ENCODE measurements at regions not wholly inside any gene's neighbourhood (a gene's known extent, or its start where the extent isn't known, plus 50 kb on each side); places are given as distances from the start of the nearest gene placed in this dataset.

DNA sequence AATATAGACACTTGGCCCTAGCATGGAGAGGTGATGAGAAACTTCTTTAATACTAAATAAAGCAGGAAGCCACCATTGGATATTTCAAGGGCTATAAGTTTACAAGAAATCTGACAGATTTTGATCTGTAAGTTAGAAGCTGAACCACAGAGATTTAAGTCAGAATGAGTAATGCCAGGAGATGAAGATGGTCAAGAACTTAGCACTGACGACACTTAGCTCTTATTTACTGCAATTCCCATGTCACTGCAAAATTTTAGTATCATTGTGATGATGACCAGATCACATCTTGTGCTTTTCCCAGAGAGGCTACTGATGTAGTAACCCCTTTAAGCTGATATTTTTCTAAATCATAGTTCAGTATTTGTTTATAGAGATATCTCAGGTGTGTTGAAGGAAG, 59.4 kb upstream of the CD96 start:
- no peak overlapping the region for H3K27ac Mint-ChIP-seq
- TF ChIP-seq, protein P1, sequence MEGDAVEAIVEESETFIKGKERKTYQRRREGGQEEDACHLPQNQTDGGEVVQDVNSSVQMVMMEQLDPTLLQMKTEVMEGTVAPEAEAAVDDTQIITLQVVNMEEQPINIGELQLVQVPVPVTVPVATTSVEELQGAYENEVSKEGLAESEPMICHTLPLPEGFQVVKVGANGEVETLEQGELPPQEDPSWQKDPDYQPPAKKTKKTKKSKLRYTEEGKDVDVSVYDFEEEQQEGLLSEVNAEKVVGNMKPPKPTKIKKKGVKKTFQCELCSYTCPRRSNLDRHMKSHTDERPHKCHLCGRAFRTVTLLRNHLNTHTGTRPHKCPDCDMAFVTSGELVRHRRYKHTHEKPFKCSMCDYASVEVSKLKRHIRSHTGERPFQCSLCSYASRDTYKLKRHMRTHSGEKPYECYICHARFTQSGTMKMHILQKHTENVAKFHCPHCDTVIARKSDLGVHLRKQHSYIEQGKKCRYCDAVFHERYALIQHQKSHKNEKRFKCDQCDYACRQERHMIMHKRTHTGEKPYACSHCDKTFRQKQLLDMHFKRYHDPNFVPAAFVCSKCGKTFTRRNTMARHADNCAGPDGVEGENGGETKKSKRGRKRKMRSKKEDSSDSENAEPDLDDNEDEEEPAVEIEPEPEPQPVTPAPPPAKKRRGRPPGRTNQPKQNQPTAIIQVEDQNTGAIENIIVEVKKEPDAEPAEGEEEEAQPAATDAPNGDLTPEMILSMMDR (conservative IDR thresholded peaks at IDR 0.05): no peak
- Histone ChIP-seq H4K5ac (ENCODE audit: insufficient read length, low read depth, low read length) (no peak overlapping the region), H3K4me1 (ENCODE audit: insufficient read depth, low read length) (no peaks in the 10 kb centered on the region), H2AFZ (ENCODE audit: low read length) (no peak overlapping the region), H3K27ac (ENCODE audit: insufficient read length, low read depth, low read length) (no peak overlapping the region), H3K4me2 (ENCODE audit: insufficient read depth, insufficient read length, low read length) (no peak overlapping the region), H2BK15ac (ENCODE audit: low read depth, low read length) (no peak overlapping the region), H3K79me2 (ENCODE audit: insufficient read depth, low read length) (no peaks in the 10 kb centered on the region), H4K8ac (replicated peaks; ENCODE audit: insufficient read length, low read depth, low read length) (no peak overlapping the region), H3T11ph (ENCODE audit: low read length) (no peak overlapping the region), H3K27me3 (ENCODE audit: insufficient read depth, low read length) (no peaks in the 10 kb centered on the region), H3K18ac (ENCODE audit: insufficient read length, low read depth, low read length) (no peak overlapping the region), H3K14ac (ENCODE audit: insufficient read depth, low read length) (no peak overlapping the region), H2BK12ac (ENCODE audit: insufficient read length, low read depth, low read length) (no peak overlapping the region), H3K9me3 (ENCODE audit: control insufficient read depth, low read depth, low read length) (no peaks in the 10 kb centered on the region), H2BK120ac (ENCODE audit: low read depth, low read length, poor library complexity, severe bottlenecking) (no peak overlapping the region), H2BK20ac (ENCODE audit: low read depth, low read length, poor library complexity, severe bottlenecking) (no peak overlapping the region), H3K79me1 (ENCODE audit: insufficient read depth, low read depth, low read length, poor library complexity, severe bottlenecking) (no peaks in the 10 kb centered on the region), H3K9ac (ENCODE audit: extremely low read depth, insufficient read length, low read length) (no peak overlapping the region), H2AK5ac (ENCODE audit: insufficient read length, low read length) (no peak overlapping the region), H2BK5ac (ENCODE audit: insufficient read length, low read length) (no peak overlapping the region), H3K56ac (ENCODE audit: insufficient read length, low read depth, low read length) (no peak overlapping the region), H3K23me2 (ENCODE audit: insufficient read length, low read depth, low read length, poor library complexity, severe bottlenecking) (no peaks in the 10 kb centered on the region), H4K91ac (ENCODE audit: insufficient read length, low read depth, low read length) (no peak overlapping the region), H4K20me1 (ENCODE audit: control insufficient read depth, insufficient read depth, insufficient read length) (no peaks in the 10 kb centered on the region), H3K23ac (ENCODE audit: insufficient read length, low read depth, low read length) (no peak overlapping the region), H3K4ac (ENCODE audit: low read depth, low read length) (no peak overlapping the region)
- no peak overlapping the region for H3K4me3 Mint-ChIP-seq
- no peaks in the 10 kb centered on the region for H3K4me1 Mint-ChIP-seq
- H3K36me3 Mint-ChIP-seq (ENCODE audit: insufficient read depth in 1 of 3, low read depth in 3 of 3): peaks cover 0 to 5% (median 2%) of the 10 kb centered on the region in 3 experiments; a peak in 2 of 7 replicates
- H3K27me3 Mint-ChIP-seq (ENCODE audit: low read depth): no peaks in the 10 kb centered on the region
- no peak for DNase-seq
- peaks cover 5 to 7% of the 10 kb centered on the region in 2 experiments; a peak in 4 of 5 replicates for H3K9me3 Mint-ChIP-seq
- no CpG with 5 or more reads among the region's 1 CpG for WGBS (ENCODE audit: extremely low coverage, insufficient read length, low lambda C conversion rate)
